Astrocyte of the cerebellum (primary cell): ENCODE measurements at regions not wholly inside any gene's neighbourhood (a gene's known extent, or its start where the extent isn't known, plus 50 kb on each side); places are given as distances from the start of the nearest gene placed in this dataset.

Experiments used
- DNase-seq: peaks from one replicate; pipeline ENCODE4 v3.0.0-alpha.2; 2011; ENCODE audit warnings: low read depth
- H3K4me3 ChIP-seq: 2 replicates; pipeline ENCODE4 v1.5.1; 2011; ENCODE audit warnings: mild to moderate bottlenecking, low read depth, low read length, moderate library complexity
- CTCF ChIP-seq: IDR thresholded peaks from 2 replicates; pipeline ENCODE4 v1.5.1; 2012; ENCODE audit warnings: low read length, low read depth, moderate library complexity, mild to moderate bottlenecking; ENCODE audit errors: missing control alignments
- in situ Hi-C: cut with HindIII; loops from 2 replicates; pipeline ENCODE4 v1.10.0; 2017; ENCODE audit warnings: low sequenced_read_pairs

- in situ Hi-C loops = no loop called here
- H3K4me3 ChIP-seq = no peak overlapping the region
- TF ChIP-seq CTCF = no peak
- DNase-seq = no peak
Observed at GRCh38 chr2:238651306-238652052, 196.4 kb upstream of the TWIST2 start.

GRCh38 chr2:238652053-238652770, 195.7 kb upstream of the TWIST2 start:
- no peak for TF ChIP-seq CTCF
- in situ Hi-C loops = no loop called here
- no peak overlapping the region for H3K4me3 ChIP-seq
- no peak for DNase-seq

- in situ Hi-C loops = no loop called here
- no peak overlapping the region for H3K4me3 ChIP-seq
- no peak for TF ChIP-seq CTCF
- no peak for DNase-seq
Observed at GRCh38 chr2:238652771-238653157, 195.1 kb upstream of the TWIST2 start.

GRCh38 chr2:238653431-238654109, 194.3 kb upstream of the TWIST2 start:
- no peak for TF ChIP-seq CTCF
- in situ Hi-C loops = no loop called here
- no peak overlapping the region for H3K4me3 ChIP-seq
- DNase-seq = no peak

DNA sequence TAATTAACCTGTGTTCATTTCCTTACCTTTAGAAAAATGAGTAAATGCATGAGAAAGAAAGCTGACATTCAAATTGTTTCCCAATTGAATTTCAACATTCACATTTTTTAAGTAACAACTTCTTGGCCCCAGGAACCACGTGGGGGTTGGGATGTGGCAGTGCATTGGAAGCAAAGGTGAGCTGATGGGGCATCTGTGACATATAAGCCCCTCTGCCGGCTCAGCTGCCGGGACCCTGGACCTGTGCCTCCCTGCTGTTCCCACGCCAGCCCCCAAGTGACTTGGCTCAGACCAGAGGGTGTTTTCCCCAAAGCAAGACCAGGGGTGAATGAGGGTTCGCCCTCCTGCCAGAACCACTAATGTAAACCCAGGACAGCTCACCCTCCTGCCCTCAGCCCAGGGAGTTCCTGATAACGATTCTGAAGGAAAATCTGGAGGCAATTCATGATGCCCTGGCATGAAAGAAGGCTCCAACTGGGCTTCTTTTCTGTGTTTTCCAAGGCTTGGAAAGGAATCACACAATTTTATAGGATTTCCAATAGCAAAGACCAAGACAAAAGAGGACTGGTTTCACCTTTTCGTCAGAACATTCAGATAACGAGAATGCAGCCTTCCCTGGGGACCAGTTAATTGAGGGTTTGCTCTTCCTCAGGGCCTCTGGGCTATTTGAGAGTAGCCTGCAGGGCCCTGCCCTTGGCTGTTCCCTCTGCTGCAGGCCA, 193.2 kb upstream of the TWIST2 start:
- no peak overlapping the region for H3K4me3 ChIP-seq
- in situ Hi-C loops = no loop called here
- TF ChIP-seq CTCF = no peak
- DNase-seq = no peak

GRCh38 chr2:238655198-238655860, 192.6 kb upstream of the TWIST2 start:
- in situ Hi-C loops = no loop called here
- no peak for TF ChIP-seq CTCF
- no peak for DNase-seq
- no peak overlapping the region for H3K4me3 ChIP-seq
